H9 (cell line): ENCODE measurements at regions not wholly inside any gene's neighbourhood (a gene's known extent, or its start where the extent isn't known, plus 50 kb on each side); places are given as distances from the start of the nearest gene placed in this dataset.

Source experiments
- DNase-seq: peaks from one replicate; pipeline ENCODE4 v3.0.0-alpha.2; 2017
- H2AFZ ChIP-seq: one replicate; pipeline ENCODE4 v1.6.1; 2013; ENCODE audit warnings: mild to moderate bottlenecking, low read length, control low read depth, moderate library complexity
- H2AK5ac ChIP-seq: 2 replicates; pipeline ENCODE4 v1.6.1; 2013; ENCODE audit warnings: low read length, control low read depth, mixed read lengths; ENCODE audit not compliant: insufficient read length
- H2BK120ac ChIP-seq: one replicate; pipeline ENCODE4 v1.6.1; 2013; ENCODE audit warnings: low read depth, mild to moderate bottlenecking, low read length, control low read depth, inconsistent platforms; ENCODE audit not compliant: poor library complexity, severe bottlenecking
- H2BK12ac ChIP-seq: 2 replicates; pipeline ENCODE4 v1.6.1; 2013; ENCODE audit warnings: low read length, control low read depth, mixed read lengths, low read depth; ENCODE audit not compliant: insufficient read length
- H2BK15ac ChIP-seq: 2 replicates; pipeline ENCODE4 v1.6.1; 2013; ENCODE audit warnings: low read depth, low read length, control low read depth
- H2BK20ac ChIP-seq: one replicate; pipeline ENCODE4 v1.6.1; 2013; ENCODE audit warnings: low read depth, mild to moderate bottlenecking, low read length, control low read depth, inconsistent platforms; ENCODE audit not compliant: poor library complexity, severe bottlenecking
- H2BK5ac ChIP-seq: 2 replicates; pipeline ENCODE4 v1.6.1; 2013; ENCODE audit warnings: low read length, control low read depth, mixed read lengths; ENCODE audit not compliant: insufficient read length
- H3K14ac ChIP-seq: 2 replicates; pipeline ENCODE4 v1.6.1; 2013; ENCODE audit warnings: low read length, control low read depth; ENCODE audit not compliant: insufficient read depth
- H3K18ac ChIP-seq: 2 replicates; pipeline ENCODE4 v1.6.1; 2013; ENCODE audit warnings: low read depth, mild to moderate bottlenecking, mixed read lengths, low read length, control low read depth; ENCODE audit not compliant: insufficient read length
- H3K23ac ChIP-seq: 2 replicates; pipeline ENCODE4 v1.6.1; 2013; ENCODE audit warnings: low read length, control low read depth, mixed read lengths, low read depth; ENCODE audit not compliant: insufficient read length
- H3K23me2 ChIP-seq: 2 replicates; pipeline ENCODE4 v1.6.1; 2013; ENCODE audit warnings: low read depth, mild to moderate bottlenecking, mixed read lengths, low read length, control low read depth; ENCODE audit not compliant: insufficient read length, poor library complexity, severe bottlenecking
- H3K27ac ChIP-seq: 2 replicates; pipeline ENCODE4 v1.5.1; 2013; ENCODE audit warnings: low read length, control low read depth, mixed read lengths, low read depth; ENCODE audit not compliant: insufficient read length
- H3K27me3 ChIP-seq: 2 replicates; pipeline ENCODE4 v1.6.1; 2013; ENCODE audit warnings: low read length, control low read depth, inconsistent platforms; ENCODE audit not compliant: insufficient read depth
- H3K4ac ChIP-seq: 2 replicates; pipeline ENCODE4 v1.6.1; 2013; ENCODE audit warnings: low read depth, mild to moderate bottlenecking, control low read depth, inconsistent platforms, low read length, moderate library complexity
- H3K4me1 ChIP-seq: 2 replicates; pipeline ENCODE4 v1.6.1; 2013; ENCODE audit warnings: low read length, control low read depth, inconsistent platforms; ENCODE audit not compliant: insufficient read depth
- H3K4me2 ChIP-seq: 2 replicates; pipeline ENCODE4 v1.6.1; 2013; ENCODE audit warnings: low read length, control low read depth, mixed read lengths; ENCODE audit not compliant: insufficient read length, insufficient read depth
- H3K56ac ChIP-seq: 2 replicates; pipeline ENCODE4 v1.6.1; 2013; ENCODE audit warnings: low read depth, mild to moderate bottlenecking, mixed read lengths, low read length, control low read depth; ENCODE audit not compliant: insufficient read length
- H3K79me1 ChIP-seq: 2 replicates; pipeline ENCODE4 v1.6.1; 2013; ENCODE audit warnings: low read depth, mild to moderate bottlenecking, moderate library complexity, low read length, control low read depth, inconsistent platforms; ENCODE audit not compliant: insufficient read depth, poor library complexity, severe bottlenecking
- H3K79me2 ChIP-seq: 2 replicates; pipeline ENCODE4 v1.6.1; 2013; ENCODE audit warnings: low read length, control low read depth, inconsistent platforms; ENCODE audit not compliant: insufficient read depth
- H3K9ac ChIP-seq: 2 replicates; pipeline ENCODE4 v1.6.1; 2013; ENCODE audit warnings: low read length, control low read depth, mixed read lengths; ENCODE audit not compliant: insufficient read length; ENCODE audit errors: extremely low read depth
- H3K9me3 ChIP-seq: one replicate; pipeline ENCODE4 v1.6.1; 2013; ENCODE audit warnings: low read depth, low read length, inconsistent platforms; ENCODE audit not compliant: control insufficient read depth
- H3T11ph ChIP-seq: one replicate; pipeline ENCODE4 v1.6.1; 2013; ENCODE audit warnings: mild to moderate bottlenecking, low read length, control low read depth, inconsistent platforms
- H4K20me1 ChIP-seq: one replicate; pipeline ENCODE4 v1.6.1; 2013; ENCODE audit not compliant: control insufficient read depth, insufficient read length, insufficient read depth
- H4K5ac ChIP-seq: 2 replicates; pipeline ENCODE4 v1.6.1; 2013; ENCODE audit warnings: low read depth, mild to moderate bottlenecking, mixed read lengths, low read length, control low read depth; ENCODE audit not compliant: insufficient read length
- H4K8ac ChIP-seq: replicated peaks from 2 replicates; pipeline ENCODE4 v1.6.1; 2013; ENCODE audit warnings: low read length, control low read depth, mixed read lengths, low read depth; ENCODE audit not compliant: insufficient read length
- H4K91ac ChIP-seq: 2 replicates; pipeline ENCODE4 v1.6.1; 2013; ENCODE audit warnings: low read depth, mild to moderate bottlenecking, moderate library complexity, mixed read lengths, low read length, control low read depth; ENCODE audit not compliant: insufficient read length
- H3K27ac Mint-ChIP-seq, 3 experiments: 2 replicates in 2 of 3; 3 replicates in 1 of 3; pipeline ENCODE4 v1.8.0; 2020 to 2021; ENCODE audit warnings: mixed read lengths in 3 of 3, mild to moderate bottlenecking in 1 of 3, moderate library complexity in 1 of 3
- H3K27me3 Mint-ChIP-seq: 2 replicates; pipeline ENCODE4 v1.8.0; 2021; ENCODE audit warnings: low read depth, mild to moderate bottlenecking, moderate library complexity, mixed read lengths
- H3K36me3 Mint-ChIP-seq, 3 experiments: 2 replicates in 2 of 3; 3 replicates in 1 of 3; pipeline ENCODE4 v1.8.0; 2020 to 2021; ENCODE audit warnings: low read depth in 3 of 3, mixed read lengths in 3 of 3; ENCODE audit not compliant: insufficient read depth in 1 of 3
- H3K4me1 Mint-ChIP-seq, 2 experiments: 2 replicates each; pipeline ENCODE4 v1.8.0; 2020; ENCODE audit warnings: mixed read lengths in 2 of 2
- H3K4me3 Mint-ChIP-seq, 2 experiments: 2 replicates in 1 of 2; 3 replicates in 1 of 2; pipeline ENCODE4 v1.8.0; 2020 to 2021; ENCODE audit warnings: mild to moderate bottlenecking in 2 of 2, mixed read lengths in 2 of 2, moderate library complexity in 1 of 2
- H3K9me3 Mint-ChIP-seq, 2 experiments: 2 replicates in 1 of 2; 3 replicates in 1 of 2; pipeline ENCODE4 v1.8.0; 2020; ENCODE audit warnings: mild to moderate bottlenecking in 2 of 2, mixed read lengths in 2 of 2, moderate library complexity in 1 of 2
- WGBS: extraction: QIAGEN DNeasy Blood & Tissue Kit; methylation state at CpG from one replicate; pipeline ENCODE4 v1.1.7; 2013; ENCODE audit warnings: missing lambda C conversion rate, low lambda C conversion rate, mixed read lengths; ENCODE audit not compliant: insufficient read length; ENCODE audit errors: extremely low coverage; 5-methylcytosine and 5-hydroxymethylcytosine counted together
- TF ChIP-seq, protein P1 (sequence below): fragments of 200-600 bp; sonication (generic); conservative IDR thresholded peaks from 3 replicates; pipeline ENCODE4 v1.8.0; 2021; ENCODE audit warnings: antibody characterized with exemption, mild to moderate bottlenecking

DNA sequence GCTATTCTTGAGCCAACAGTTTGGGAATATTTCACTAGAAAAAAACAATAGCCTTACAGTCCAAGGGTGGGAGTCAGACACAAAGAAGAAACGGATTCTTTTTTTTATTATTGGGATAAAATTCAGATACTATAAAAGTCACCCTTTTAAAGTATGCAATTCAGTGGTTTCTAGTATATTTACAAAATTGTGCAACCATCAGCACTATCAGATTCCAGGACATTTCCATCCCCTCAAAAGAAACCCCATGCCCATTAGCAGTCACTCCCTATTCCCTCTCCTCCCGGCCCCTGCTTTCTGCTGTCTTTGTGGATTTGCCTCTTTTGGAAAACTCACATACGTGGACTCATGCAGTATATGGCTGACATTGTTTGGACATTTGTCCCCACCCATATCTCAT lies 134.4 kb downstream of the C16orf95 start:
- WGBS, result no CpG with 5 or more reads among the region's 3 CpGs
- H3K18ac ChIP-seq, result no peak overlapping the region
- no peaks in the 10 kb centered on the region for H3K23me2 ChIP-seq

More for the DNA sequence above, 134.4 kb downstream of the C16orf95 start:
- Mint-ChIP-seq H3K9me3 (peaks cover 10% of the 10 kb centered on the region in 2 experiments), H3K27ac (no peak overlapping the region), H3K4me3 (no peak overlapping the region), H3K36me3 (peaks cover 6 to 9% (median 7%) of the 10 kb centered on the region in 3 experiments), H3K4me1 (peaks cover 18 to 33% of the 10 kb centered on the region in 2 experiments), H3K27me3 (peaks cover 6% of the 10 kb centered on the region)
- Histone ChIP-seq H3K4ac (no peak overlapping the region), H4K5ac (no peak overlapping the region), H2BK120ac (no peak overlapping the region), H3K27me3 (no peaks in the 10 kb centered on the region), H2AFZ (no peak overlapping the region), H3K4me2 (no peak overlapping the region), H3K4me1 (no peaks in the 10 kb centered on the region), H2BK15ac (no peak overlapping the region), H2AK5ac (no peak overlapping the region), H3K27ac (no peak overlapping the region), H3K23ac (no peak overlapping the region), H2BK12ac (no peak overlapping the region), H3K9ac (no peak overlapping the region), H3K14ac (no peak overlapping the region), H4K20me1 (no peaks in the 10 kb centered on the region), H4K8ac (no peak overlapping the region), H3K9me3 (no peaks in the 10 kb centered on the region), H3K79me1 (no peaks in the 10 kb centered on the region), H3K79me2 (no peaks in the 10 kb centered on the region), H2BK20ac (no peak overlapping the region), H2BK5ac (no peak overlapping the region), H3T11ph (no peak overlapping the region), H3K56ac (no peak overlapping the region), H4K91ac (no peak overlapping the region)
- DNase-seq, result no peak
- TF ChIP-seq, protein P1, sequence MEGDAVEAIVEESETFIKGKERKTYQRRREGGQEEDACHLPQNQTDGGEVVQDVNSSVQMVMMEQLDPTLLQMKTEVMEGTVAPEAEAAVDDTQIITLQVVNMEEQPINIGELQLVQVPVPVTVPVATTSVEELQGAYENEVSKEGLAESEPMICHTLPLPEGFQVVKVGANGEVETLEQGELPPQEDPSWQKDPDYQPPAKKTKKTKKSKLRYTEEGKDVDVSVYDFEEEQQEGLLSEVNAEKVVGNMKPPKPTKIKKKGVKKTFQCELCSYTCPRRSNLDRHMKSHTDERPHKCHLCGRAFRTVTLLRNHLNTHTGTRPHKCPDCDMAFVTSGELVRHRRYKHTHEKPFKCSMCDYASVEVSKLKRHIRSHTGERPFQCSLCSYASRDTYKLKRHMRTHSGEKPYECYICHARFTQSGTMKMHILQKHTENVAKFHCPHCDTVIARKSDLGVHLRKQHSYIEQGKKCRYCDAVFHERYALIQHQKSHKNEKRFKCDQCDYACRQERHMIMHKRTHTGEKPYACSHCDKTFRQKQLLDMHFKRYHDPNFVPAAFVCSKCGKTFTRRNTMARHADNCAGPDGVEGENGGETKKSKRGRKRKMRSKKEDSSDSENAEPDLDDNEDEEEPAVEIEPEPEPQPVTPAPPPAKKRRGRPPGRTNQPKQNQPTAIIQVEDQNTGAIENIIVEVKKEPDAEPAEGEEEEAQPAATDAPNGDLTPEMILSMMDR, result no peak
